ENCODE measurements at regions not wholly inside any gene's neighbourhood (a gene's known extent, or its start where the extent isn't known, plus 50 kb on each side); places are given as distances from the start of the nearest gene placed in this dataset.

- DNase-seq, result peak; percentile 45
Measured at GRCh38 chr2:145184741-145185651, 665.1 kb upstream of the ZEB2 start.

DNA sequence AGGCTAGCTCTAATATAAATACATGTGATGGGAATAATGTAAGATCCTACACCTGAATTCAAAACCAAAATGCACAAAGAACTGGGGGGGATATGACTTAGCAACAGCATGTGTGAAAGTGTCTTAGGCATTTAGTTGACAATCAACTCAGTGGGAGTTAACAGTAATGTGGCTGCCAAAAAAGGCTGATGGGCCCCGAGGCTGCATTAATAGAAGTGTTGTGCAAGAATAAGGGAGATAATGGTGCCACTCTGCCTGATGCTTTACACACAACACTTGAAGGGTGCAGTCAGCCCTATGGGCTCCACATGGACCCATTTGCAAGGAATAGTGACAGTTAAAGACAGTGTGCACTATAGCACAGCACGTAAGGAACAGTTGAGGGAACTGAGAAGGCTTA lies 649.4 kb upstream of the ZEB2 start:
- DNase-seq, result no peak

DNA sequence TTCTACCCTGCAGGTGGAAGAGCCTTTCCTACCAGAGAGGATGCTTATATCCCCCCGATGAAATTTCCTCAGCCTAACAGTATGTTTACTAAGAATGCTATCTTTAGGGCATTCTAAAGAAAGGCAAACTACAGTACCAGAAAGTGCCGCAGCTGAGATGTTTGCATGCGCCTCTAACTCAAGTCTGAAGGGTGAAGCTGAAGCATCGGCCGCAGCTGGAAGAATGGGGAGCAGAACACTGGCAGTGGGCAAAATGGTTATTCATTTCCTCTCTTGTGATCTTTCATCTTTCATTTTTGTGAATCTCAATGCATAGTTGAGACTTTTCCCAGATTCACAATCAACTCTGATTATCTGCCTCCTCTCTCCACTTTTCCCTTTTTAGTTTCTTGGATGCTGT lies 648.2 kb upstream of the ZEB2 start:
- no peak for DNase-seq

GRCh38 chr2:145166731-145167302 lies 646.9 kb upstream of the ZEB2 start:
- no peak for DNase-seq

- DNase-seq, result no peak
Measured at GRCh38 chr2:145161656-145162055, 641.7 kb upstream of the ZEB2 start.

- no peak for DNase-seq
Measured at GRCh38 chr2:145160855-145161254, 640.9 kb upstream of the ZEB2 start.

DNA sequence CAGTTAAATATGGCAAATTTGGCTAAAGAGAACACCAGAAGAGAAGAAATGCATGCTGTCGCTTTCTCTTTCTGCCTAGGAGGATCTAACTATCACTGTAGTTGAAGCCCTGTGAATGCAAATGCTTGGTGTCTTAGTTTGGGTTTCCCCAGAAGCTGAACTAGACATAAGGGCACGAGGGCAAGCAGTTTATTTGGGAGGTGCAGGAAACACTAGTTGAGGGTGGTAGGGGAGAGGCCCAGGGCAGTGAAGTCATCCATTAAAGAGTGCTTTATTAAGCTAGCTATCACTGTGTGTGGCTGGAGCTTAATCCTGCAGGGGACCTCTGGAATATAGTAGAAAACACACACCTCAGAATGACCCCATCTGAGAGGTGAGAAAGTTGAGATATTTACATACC lies 639.8 kb upstream of the ZEB2 start:
- no peak for DNase-seq

DNA sequence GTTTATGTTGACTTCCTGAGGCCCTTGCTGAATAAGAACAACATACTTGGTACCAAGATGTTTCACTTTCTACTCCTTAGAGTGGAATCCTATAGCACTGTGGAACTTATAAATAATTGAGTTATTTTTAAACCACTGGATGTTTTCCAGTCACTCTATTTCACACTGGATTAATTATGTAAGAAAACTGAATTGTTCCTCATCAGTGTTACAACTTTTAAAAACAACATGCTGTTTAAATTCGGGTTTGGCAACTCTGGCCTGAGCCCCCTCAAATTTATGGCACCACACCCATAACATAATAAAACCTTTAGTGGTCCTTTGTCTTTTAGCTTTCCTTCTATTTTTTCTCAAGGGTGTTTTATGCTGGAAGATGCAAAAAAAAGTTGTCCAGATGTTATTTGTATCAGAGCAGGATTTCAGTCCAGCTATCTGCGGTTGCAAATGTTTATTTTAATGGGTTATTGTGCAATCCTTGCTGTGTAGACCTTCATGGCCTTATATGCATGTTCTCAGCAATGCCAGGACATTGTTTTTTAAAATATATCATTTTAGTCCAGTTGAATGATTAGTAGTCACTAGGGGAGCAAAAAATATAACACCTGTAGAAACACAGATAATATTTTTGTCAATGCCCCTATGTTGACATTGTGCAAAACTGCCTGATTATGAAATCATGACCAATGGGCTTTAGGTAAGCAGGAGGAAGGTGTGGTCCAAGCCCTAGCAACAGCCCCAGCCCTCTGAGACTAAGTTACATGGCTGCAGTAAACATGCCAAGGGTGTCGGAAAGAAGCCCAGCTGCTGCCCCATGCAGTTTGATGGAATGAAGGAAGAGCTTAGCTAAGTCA lies 638.0 kb upstream of the ZEB2 start:
- no peak for DNase-seq

- no peak for DNase-seq
Measured at GRCh38 chr2:145157036-145157675, 637.2 kb upstream of the ZEB2 start.

DNA sequence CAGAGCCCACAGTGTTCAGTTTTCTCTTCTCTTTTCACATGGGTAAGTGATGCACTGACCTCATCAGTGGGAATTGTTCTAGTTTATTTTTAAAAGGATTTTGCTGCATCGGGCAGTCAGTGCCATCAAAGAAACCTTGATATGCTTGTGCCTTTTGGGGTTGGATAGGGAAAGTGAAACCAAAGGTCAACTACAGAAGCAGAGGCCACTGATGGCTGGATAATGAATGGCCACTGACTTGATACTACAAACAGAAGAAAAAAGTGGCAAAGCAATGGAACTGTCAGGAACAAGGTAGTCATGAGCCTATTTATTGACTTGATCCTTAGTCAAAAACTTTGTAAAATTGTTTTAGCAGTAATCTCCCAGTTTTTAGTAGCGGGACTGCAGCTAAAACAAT lies 636.3 kb upstream of the ZEB2 start:
- DNase-seq, result no peak

DNA sequence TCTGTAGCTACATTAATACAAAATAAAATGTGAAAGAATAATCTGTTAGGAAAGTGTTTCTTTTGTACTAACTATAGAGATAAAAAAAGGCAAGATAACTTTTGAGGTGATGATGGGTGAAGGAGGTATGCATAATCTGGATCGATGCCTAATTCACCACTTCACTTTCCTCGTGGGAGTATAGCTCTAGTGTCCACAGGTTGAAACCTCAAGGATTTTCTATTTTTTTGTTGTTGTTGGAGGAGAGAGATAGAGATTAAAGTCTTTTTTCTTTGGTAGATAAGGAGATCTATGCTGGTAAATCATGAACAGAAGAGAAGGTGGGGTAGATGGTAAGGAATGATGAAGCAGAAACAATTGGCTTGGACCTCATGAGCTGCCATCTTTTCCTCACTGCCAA lies 635.3 kb upstream of the ZEB2 start:
- DNase-seq, result no peak

DNA sequence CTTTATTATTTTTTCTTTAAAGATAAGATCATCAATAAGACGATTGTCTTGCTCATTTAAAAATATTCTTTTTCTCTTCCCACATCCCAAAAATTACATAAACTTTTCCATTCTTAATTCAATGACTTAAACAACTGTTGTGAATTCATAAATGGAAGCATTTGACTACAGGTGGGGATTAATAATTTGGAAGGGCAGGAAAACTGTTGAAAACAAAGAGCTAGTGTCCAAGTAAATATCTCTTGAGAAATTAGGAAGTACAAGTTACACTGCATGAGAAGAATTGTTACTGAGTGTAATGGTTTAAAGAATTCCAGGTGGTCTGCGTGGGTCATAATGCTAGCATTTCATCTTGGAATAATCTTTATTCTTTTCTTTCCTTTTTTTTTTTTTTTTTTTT lies 634.8 kb upstream of the ZEB2 start:
- DNase-seq, result no peak

GRCh38 chr2:145146691-145147090 lies 626.8 kb upstream of the ZEB2 start:
- no peak for DNase-seq

- no peak for DNase-seq
Measured at GRCh38 chr2:145144131-145144728, 624.3 kb upstream of the ZEB2 start.

- peak; percentile 57 for DNase-seq
Measured at GRCh38 chr2:145141981-145142380, 622.1 kb upstream of the ZEB2 start.

- no peak for DNase-seq
Measured at GRCh38 chr2:145140658-145141057, 620.7 kb upstream of the ZEB2 start.

- DNase-seq, result no peak
Measured at GRCh38 chr2:145138626-145139025, 618.7 kb upstream of the ZEB2 start.

DNA sequence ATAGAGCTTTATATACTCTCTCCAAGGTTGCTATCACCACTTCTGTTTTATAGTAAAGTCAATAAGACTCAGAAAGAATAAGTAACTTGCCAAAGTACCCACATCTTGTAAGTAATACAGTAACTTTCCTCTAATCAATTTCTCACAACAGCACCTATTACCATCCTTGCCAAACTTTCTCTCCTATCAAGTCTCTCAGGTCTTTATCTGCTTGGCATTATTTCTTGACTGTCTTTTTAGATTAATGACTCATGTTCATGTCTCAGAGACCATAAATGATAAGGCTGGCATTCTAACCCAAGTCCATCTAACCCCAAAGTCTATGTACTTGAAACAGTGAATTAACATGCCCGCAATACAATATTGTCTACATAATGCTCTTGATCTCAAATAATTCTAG lies 618.0 kb upstream of the ZEB2 start:
- no peak for DNase-seq

- DNase-seq, result no peak
Measured at GRCh38 chr2:145137211-145137610, 617.3 kb upstream of the ZEB2 start.

- DNase-seq, result no peak
Measured at GRCh38 chr2:145136702-145137101, 616.8 kb upstream of the ZEB2 start.

DNA sequence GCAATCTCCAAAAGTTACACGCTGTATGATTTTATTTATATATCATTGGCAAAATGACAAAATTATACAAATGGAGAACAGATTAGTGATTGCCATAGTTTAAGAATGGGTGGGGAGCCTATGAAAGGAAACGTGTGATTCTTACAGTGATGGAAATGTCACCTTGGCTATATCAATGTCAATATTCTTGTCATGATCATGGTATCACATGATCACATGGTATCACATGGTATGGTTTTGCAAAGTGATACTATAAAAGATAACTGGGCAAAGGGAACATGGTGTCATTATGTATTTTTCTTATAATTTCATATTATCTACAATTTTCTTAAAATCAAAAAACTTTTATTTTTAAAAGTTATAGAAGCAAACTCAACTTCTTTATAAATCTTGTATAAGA lies 606.2 kb upstream of the ZEB2 start:
- no peak for DNase-seq

DNA sequence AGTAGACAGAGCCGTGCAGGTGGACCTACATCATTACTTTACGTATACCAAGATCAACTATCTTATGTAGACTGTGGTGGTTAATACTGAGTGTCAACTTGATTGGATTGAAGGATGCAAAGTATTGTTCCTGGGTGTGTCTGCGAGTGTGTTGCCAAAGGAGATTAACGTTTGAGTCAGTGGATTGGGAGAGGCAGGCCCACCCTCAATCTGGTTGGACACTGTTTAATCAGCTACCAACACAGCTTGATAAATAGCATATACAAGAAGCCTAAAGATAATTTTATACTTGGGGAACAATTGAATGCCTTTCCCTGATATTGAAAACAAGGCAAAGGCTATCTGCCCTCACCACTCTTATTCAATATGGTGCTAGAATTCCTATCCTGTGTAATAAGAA lies 604.2 kb upstream of the ZEB2 start:
- no peak for DNase-seq

GRCh38 chr2:145123606-145124005 lies 603.7 kb upstream of the ZEB2 start:
- no peak for DNase-seq
